ENCODE measurements at regions not wholly inside any gene's neighbourhood (a gene's known extent, or its start where the extent isn't known, plus 50 kb on each side); places are given as distances from the start of the nearest gene placed in this dataset.

DNA sequence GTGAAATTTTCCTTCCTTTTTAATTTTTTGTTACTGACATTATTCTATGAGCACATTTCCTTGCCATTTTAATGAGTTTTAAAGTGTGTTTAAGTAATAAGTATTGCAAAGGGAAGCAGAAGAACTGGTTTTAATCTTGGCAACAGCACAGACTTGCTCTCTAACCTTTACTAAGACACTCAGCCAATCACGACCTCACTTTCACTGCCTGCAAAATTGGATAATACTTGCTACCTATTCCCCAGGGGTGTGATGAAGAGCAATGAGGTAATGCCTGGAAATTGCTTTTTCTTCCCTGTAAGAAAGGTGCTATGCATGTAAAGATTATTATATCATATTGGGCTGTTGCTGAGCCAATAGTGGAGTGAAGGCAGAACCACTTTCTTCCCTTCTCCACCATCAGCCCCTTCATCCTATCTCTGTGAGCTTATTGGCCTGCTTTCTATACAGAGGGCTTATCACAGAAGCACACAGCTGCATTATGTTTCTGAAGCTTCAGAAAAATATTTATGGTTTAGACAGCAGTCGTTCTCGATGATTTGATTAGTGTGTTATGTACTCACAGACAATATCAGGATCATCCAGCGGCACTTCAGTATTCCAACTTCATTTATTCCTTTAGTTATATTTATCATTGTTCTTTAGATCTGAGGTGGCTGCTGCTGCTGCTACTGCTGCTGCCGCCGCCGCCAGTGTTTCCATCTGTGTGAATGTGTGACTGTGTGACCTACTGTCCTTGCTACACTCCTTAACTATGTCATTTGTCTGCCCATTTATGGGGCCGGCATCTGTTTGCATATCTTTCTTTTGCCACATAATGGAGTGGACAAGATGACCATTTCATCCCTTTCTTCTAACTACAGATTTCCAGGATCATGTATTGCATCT, 255.1 kb downstream of the C4orf33 start:
- no peak for DNase-seq

DNA sequence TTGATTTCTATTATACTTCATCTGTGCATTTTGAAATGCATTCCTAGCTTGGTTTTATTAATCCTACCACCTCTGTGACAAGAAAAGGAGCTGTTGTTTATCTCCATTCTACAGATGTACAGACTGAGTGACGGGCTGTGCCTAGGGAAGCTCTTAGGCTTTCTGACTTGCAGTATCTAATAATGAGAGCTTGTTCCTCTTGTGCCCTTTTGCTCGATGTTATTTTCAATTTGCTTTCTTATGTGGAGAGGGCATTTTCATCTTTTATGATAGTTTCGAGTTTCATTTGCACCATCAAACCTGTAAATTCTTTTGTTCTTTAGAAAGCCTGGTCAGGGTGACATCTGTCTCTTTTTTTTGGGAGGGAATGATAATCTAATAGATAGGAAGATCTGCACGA, 256.5 kb downstream of the C4orf33 start:
- DNase-seq: no peak

DNA sequence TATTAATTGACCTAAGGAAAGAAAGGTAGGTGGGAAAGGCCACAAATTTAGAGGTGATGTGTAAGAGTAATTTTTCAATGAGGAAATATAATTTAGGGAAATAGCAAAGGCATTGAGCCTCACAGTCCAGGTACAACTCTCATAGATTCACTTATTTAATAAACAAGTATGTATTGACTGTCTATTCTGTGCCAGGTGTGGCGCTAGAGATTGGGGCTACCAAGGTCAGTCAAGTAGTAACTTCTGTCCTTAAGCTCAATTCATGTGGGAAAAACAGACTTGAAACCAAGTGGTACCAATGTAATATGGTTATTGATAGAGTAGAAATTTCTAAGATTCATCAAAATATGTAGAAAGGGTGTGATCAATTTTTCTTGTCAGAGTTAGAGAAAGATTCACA, 257.5 kb downstream of the C4orf33 start:
- DNase-seq: no peak

DNA sequence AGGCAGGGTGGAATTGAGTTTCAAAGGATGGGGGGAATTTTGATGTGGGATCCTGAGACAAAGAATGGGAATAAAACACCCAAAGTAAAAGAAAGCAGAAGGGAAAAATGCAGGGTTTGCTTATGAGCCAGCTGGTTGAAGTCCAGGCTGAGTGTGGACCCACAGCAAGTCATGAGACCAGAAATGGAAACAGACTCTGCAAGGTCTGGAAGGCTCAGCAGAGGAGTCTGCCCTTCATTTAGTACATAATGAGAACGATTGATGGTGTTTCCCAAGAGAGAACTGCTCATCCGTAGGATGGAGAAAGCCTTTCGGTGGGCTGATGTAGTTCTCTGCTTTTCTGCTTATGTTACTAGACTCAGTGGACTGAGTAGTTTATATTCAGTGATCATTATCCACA, 259.1 kb downstream of the C4orf33 start:
- no peak for DNase-seq

DNA sequence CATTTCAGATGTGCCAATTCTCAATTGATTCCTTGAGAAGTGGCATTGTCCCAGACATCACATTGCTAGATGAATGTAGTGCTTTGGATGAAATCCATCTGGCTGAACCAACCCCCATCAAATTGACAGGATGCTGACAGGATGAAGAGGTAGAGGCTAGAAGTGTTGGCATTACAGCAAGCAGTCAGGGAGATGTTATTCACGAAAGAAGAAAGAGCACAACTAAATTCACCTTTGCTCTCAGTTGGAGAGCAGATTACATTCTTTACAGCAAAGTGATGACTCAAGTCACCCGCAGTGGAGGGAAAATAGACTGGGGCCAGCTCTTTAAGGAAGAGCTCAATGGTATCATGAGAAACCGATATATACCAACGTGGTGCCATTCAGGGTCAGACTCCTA, 259.6 kb downstream of the C4orf33 start:
- no peak for DNase-seq

DNA sequence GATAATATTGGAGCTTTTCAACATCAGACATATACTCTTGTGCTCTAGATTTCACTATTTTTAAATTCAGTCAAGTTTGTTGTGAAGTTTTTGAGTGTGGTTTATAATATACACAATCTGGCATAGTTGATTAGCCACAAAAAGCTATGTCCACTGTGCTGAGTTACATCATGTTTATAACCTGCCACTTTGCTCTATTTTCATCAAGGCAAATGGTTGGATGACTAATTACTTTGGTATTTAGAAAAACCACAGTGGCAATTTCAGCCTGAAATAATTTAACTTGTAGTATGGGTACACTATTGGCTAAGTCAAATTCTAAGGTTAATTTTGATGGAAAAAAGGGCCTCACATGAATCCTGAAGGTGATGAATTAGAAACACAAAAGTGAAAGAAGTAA, 262.6 kb downstream of the C4orf33 start:
- no peak for DNase-seq

DNA sequence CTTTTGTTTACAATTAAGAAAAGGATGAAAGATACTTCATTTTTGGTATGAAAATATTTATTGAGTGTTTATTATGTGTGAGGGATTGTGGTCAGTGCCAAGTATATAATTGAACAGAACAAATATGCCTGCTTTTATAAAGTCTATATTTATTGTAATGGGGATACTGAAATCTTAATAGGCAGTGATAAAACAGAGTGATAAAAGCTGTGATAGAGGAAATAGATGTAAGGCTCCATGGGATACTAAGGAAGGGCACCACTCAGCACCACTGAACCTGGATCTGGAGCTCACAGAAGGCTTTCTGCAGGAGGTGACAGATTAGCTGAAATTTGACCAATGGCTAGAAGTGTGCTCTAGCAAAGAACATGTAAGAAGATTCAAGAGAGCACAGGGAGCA, 263.5 kb downstream of the C4orf33 start:
- no peak for DNase-seq

DNA sequence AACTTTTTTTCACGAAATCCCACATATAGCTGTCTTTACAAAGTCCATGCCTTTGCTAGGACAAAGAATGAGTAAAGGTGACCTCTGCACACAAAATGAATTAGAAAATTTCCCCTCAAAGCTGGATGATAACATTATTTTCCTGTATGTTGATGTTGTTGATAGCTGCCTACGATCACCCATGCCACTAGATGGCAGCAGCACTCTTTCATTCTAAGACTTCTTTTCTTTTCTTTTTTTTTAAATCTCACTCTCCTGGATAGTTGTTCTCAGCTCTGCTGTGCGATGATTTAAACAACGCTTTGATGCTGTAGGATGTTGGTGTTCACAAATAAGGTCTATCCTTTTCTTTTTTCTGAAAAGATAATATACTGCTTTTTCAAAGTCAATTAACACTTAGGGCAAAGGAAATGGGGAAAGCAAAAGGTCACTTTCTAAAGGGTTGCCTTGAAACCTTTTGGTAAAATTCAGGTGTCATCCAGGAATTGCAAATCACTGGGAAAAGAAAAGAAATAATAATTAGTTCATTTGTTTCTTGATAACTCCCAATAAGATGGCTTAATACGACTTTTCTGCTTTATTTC, 266.8 kb downstream of the C4orf33 start:
- peak; percentile 52 for DNase-seq

DNA sequence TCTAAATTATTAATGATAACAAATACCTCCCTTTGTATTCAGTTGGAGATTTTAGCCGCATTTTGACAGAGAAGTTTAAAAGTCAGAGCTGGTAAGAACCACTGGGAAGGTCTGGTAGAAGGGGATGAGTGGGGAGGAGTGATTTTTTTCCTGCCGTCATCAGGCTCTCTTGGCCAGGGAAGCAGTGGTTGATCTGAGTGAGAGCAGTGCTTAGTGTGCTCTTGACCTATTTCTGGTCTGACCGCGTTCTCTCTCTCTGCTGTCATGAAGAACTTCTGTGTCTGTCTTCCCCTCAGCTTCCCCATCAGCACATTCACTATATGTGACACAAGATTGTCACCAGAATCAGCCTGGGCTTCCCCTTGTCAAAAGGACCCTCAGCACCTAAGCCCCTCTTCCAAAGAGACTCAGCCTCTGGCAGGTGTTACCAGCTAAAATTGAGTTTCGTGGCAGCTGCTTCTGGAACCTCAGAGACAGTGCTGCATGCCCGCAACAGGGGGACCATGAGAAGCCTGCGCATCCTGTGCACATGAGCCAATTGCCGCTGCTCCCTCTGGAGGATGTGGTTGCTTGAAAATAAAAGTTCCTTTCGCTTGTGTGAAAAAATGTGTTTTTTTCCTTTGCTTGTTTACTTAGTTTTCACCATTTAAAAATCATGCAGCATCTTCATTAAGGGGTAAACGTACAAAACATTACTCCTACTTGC, 268.9 kb downstream of the C4orf33 start:
- no peak for DNase-seq

DNA sequence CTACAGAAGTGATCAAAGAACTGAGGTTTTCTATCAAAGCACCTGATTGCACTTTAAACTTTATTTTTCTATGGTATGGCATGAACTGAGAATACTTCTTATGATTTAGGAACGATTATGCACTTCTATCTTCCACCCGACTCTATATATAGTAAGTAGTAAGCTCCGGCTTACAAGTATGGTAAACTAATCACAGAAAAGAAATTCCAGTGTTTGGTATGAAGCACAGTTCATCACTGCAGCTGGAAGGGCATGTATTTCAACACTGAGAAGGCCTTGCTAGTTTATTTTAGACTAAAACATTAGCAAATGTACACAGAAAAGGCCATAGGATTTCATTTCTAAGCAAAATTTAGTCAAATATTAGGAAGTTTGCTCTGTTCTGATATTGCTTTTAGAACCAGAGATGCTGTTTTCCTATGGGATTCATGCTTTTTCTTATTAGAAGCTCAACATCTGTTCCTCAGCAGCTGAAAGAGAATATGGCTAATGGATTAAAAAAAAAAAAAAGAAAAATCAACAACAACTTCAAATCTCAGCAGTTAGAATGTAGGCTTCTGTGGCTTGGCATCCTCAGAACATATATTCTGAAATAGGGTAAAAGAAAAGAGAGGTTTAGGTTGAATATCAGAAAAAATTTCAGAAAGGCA, 273.5 kb downstream of the C4orf33 start:
- DNase-seq: no peak

DNA sequence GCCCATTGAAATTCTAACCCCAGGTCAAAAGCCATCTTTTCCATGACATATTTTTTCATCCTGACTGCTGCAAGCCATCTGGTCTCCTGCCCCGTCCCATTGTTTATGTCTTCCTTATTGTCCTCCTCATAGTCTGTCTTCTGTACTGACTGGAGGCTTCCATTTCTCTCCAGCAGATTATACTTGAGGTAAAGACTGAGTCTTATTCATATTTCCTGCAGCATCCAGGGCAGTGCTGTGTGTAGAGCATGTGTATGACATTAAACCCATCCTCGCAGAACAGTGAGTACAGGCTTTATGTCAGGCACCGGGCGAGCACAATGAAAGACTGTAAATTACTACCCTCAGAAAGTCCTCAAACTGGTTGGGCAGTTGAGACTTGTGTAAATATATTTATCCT, 275.1 kb downstream of the C4orf33 start:
- no peak for DNase-seq

DNA sequence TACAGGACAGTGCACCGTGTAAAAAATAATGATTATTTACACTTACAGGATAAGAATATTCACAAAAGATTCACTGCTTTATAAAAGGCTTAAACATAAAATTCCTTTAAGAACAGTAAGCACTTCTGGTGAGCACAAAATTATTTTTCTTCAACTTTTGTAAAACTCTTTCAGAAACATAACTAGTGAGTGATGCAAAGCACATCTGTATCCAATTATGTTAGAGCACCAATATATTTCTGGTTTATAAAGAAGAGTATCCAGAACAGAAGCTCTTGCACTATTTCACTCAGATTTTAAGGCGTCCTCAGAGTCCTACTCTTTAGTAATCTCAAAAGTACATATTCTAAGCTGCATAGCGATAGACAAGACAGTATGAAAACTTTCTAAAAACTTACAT, 276.0 kb downstream of the C4orf33 start:
- DNase-seq: no peak

DNA sequence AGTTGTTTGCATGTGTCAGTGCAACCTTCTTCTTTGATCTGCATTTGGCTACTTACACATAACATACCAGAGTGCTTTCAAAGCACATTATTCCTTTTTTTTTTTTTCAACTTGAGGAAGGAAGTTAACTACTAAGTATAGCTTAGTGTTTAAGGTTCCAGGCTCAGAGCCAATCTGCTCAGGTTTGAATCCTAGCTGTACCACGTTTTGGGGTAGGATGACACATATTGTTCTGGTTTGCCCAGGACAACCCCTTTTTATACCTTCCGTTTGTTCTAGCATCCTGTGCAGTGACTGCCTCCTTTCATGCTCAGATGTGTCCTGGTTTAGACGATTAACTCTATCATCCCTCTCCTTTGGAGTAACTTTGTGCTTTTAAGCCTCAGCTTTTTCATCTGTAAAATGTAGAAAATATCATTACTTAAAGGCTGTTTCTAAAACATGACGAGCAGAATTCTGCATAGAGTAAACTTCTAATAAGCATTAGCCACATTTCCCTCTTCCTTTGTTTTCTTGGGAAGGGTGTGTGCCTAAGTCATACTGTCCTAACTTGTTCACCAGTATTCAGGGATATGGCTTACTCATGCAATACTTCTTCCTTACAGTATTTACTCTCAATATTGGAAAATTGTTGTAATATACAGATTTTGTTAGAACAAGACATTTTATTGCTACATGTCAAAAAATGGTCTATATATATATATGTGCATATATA, 281.3 kb downstream of the C4orf33 start:
- DNase-seq: no peak

DNA sequence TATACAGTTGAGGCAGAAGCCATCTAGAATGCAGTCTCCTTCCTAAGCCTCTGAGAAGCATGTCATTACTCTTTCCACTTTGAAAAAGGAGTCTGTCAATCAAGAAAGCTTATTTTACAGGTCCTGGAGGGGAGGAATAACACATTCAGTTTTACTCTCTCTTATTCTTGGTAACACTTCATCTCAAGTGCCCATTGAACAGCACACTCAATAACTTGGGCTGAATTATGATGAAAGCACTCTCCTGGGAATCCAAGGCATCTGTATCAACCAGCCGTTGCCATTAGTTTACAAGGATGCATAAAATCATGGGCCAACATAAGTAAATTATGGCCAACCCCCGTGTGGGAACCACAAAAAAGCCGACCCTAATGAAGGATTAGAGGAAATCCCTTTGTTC, 282.4 kb downstream of the C4orf33 start:
- DNase-seq: no peak

DNA sequence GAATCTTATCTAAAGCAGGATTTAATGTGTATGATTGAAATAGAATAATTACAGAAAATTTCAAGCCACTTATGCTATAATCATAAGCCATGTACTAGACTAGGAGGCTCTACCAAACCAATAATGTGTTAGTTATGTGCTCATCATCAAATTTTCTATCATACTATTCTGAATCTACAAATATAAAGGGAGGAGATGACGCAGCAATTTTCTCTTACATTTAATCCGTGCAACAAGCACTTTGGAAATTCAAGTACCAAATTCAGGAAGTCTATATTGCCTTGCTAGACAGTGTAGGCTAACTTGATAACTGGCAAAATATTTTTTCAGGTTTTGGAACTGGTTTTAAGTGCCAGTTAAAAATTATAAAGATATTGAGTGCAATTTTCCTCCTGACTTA, 283.5 kb downstream of the C4orf33 start:
- DNase-seq: no peak

DNA sequence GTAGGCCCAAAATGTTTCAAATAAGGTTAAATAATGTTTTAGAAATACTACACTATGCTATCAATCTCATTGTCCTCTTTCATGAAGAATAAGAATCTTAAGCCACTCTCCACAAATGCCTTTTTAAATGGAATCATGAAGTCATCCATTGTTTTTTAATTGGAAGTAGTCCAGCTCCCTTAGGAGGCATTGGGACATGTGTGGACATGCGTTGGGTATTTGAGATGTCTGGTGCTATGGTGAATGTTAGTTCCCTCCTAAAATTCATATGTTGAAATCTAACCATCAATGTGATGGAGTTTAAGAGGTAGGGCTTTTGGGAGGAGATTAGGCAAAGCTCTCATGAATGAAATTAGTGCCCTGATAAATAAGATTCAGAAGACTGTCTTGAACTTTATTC, 289.0 kb downstream of the C4orf33 start:
- no peak for DNase-seq

DNA sequence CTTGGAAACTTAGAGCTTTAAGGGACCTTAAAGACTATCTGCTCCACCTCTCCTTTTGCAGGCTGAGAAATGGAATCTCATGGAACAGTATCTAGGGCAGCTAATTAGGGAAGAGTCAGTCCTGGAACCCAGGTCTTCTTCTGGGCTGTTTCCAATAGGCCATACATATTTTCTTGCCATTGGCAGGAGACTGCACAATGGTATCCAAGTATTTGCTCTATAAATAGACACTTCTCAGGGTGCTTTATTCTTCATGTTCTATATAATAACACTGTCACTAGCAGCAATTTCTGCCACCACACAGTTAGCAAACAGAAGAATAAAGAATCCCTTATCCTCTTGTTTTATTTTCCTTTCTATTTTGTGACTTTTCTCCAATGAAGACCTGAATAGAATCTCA, 291.7 kb downstream of the C4orf33 start:
- no peak for DNase-seq

DNA sequence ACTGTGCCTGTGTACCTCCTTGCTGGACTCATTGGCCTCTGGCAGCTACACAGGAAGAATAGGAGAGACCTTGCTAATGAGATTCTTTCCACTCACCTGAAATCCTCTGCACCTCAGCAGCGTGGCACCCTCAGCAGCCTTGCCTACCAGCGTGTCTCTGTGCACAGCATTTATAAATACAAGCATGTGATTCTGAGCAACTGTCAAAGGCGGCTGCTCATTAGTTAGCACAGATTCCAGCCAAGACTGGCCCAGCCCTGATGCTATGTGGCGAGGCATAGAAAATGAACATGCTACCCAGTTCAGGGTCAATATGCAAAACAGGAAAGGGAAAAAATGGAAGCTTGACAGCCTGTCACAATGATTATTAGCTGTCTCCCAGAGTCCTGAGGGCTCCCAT, 298.0 kb downstream of the C4orf33 start:
- no peak for DNase-seq

DNA sequence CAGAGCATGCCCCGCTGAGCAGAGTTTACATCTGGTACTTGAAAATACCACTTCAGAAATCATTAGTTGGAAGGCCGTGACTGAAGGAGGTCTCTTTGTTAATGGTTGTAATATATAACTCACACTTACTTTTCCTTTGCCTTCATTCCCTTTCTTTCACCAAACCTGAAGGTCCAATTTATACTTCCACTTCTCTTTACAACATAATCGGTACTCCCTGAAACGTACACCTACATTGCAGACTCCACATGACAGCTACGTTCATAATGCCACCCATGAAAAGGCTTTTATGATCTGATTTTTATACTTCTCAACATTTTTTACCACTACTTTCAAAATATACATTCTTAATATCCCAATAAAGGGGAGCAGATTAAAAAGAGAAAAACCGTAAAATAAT, 298.7 kb downstream of the C4orf33 start:
- peak; percentile 80 for DNase-seq

DNA sequence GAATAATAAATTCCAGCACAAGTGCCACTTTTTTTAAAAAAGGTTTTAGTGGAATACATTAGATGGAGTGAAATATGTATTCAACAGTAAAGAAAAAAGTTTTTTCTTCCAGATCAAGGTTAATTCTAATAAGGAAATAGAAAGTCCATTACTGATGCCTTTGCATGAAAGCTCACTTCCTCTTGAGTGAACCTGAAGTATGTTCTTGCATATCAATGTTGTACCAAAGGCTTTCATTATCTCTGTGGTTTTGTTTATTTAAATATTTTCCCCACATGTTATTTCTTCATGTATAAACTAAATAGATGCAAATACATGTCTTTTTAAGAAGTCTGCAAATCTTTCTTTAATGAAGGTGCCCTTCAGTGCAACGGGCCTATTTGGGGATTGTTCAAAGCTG, 307.9 kb downstream of the C4orf33 start:
- no peak for DNase-seq

DNA sequence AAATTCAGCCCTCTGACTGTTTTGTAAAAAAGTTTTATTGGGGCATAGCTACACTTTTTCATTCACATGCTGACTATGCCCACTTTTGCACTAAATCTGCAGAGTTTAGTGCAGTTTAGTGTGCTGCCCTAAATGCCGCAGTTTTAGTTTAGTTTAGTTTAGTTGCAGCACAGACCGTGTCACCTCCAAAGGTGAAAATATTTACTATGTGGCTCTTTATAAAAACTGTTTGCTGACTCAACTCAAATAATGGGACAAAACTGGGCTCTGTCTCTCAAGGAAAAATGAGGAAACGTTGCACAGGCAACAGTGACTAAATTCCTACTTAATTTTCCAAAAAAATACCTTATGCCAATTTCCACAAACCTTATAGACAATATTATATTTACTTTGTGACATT, 314.2 kb downstream of the C4orf33 start:
- no peak for DNase-seq

DNA sequence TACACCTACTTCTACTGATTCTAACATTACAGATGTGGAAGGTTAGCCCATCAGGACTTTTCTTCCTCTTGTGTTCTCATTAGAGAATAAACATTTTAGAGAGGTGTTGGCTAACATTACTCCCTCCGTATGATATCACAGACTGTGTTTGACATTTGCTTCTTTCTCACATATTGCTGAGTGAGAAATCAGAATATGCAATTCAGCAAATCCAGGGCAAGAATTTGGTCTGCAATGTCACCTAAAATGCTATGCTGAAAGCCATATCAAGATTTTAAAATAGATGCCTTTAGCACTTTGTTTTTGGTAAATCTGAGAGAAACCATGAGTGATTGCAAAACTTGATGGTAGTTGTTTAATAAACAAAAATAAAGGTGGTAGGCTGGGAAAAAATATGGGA, 319.1 kb downstream of the C4orf33 start:
- no peak for DNase-seq

DNA sequence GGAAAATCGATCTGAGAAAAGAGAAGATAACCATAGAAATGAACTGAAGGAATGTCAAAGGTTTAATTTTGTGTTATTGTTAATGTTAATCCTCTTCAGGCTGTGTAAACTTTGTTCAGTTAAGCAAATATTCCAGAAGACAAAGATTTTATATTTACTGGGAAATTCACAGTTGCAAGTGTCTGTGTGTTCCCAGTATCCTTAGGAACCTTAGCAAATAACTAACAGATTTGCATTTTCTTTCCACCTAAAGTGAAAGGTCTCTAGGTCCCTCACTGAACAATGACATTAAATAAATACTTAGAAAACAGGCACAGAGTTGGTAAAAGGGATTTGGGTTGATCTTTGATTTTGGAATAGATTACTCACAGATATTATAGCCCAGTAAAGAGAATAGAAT, 324.7 kb downstream of the C4orf33 start:
- DNase-seq: no peak

All from NCI-H1417 treated with DMSO at 0.1 percent for 48 hours (cell line).